Caco-2 (cell line): ENCODE measurements at regions not wholly inside any gene's neighbourhood (a gene's known extent, or its start where the extent isn't known, plus 50 kb on each side); places are given as distances from the start of the nearest gene placed in this dataset.
A peak's percentile ranks its signal among the peaks of the same experiment; 100 is the strongest.

ENCODE experiments used
- BruUV-seq: library from RNA; stranded (reverse); fragments of 400-500 nt; replicated peaks from 2 replicates; lab custom pipeline; 2021; lab: Mats Ljungman, UMichigan
- CTCF ChIA-PET: fragments of 300-600 bp; sonication (Branson Sonifier 250); formaldehyde crosslinking; loops from one replicate; lab custom pipeline; 2022; ENCODE audit warnings: antibody characterized with exemption; lab: Charles Lee
- POLR2A ChIA-PET: fragments of 300-600 bp; sonication (Branson Sonifier 250); formaldehyde crosslinking; loops from one replicate; lab custom pipeline; 2022; ENCODE audit warnings: antibody characterized with exemption; lab: Charles Lee
- DNase-seq, 2 experiments: peaks; one replicate each; pipeline versions ENCODE4 v3.0.0 to v3.0.0-alpha.2; 2020 to 2022
- H3K27me3 ChIP-seq: replicated peaks from 2 replicates; pipeline ENCODE4 v1.6.0; 2011; ENCODE audit warnings: low read length; ENCODE audit not compliant: control insufficient read depth, insufficient read depth
- H3K36me3 ChIP-seq: 2 replicates; pipeline ENCODE4 v1.5.1; 2011; ENCODE audit warnings: low read length; ENCODE audit not compliant: control insufficient read depth, insufficient read depth
- H3K4me1 ChIP-seq: fragments of 250-450 bp; sonication (Bioruptor Pico); 2 replicates; pipeline ENCODE4 v1.5.1; 2020; ENCODE audit warnings: mild to moderate bottlenecking
- H3K4me3 ChIP-seq: 2 replicates; pipeline ENCODE4 v1.5.1; 2011; ENCODE audit warnings: low read depth, mild to moderate bottlenecking, control low read depth, low read length
- H3K9me3 ChIP-seq: fragments of 250-450 bp; sonication (Bioruptor Pico); 2 replicates; pipeline ENCODE4 v1.5.1; 2020; ENCODE audit warnings: mild to moderate bottlenecking, moderate library complexity
- H3K27ac Mint-ChIP-seq: one replicate; pipeline ENCODE4 v1.8.0; 2022; ENCODE audit warnings: mixed read lengths; ENCODE audit not compliant: unreplicated experiment
- H3K27me3 Mint-ChIP-seq: one replicate; pipeline ENCODE4 v1.8.0; 2022; ENCODE audit warnings: mixed read lengths; ENCODE audit not compliant: insufficient read depth, unreplicated experiment
- H3K36me3 Mint-ChIP-seq: one replicate; pipeline ENCODE4 v1.8.0; 2022; ENCODE audit warnings: mild to moderate bottlenecking, mixed read lengths; ENCODE audit not compliant: insufficient read depth, unreplicated experiment
- H3K4me1 Mint-ChIP-seq: one replicate; pipeline ENCODE4 v1.8.0; 2022; ENCODE audit warnings: low read depth, mixed read lengths; ENCODE audit not compliant: unreplicated experiment
- H3K4me3 Mint-ChIP-seq: one replicate; pipeline ENCODE4 v1.8.0; 2022; ENCODE audit warnings: mild to moderate bottlenecking, moderate library complexity, mixed read lengths; ENCODE audit not compliant: unreplicated experiment
- H3K9me3 Mint-ChIP-seq: one replicate; pipeline ENCODE4 v1.8.0; 2022; ENCODE audit warnings: mixed read lengths; ENCODE audit not compliant: unreplicated experiment
- intact Hi-C: fragments of 100-400 bp; cut with micrococcal nuclease; formaldehyde crosslinking; loops from one replicate; pipeline ENCODE4 v1.10.0; 2022; ENCODE audit not compliant: unreplicated experiment
- TF ChIP-seq, protein P1 (sequence below), 2 experiments: fragments of 200-600 bp in 1 of 2; IDR thresholded peaks; 1 replicate in 1 of 2; 2 replicates in 1 of 2; pipeline versions ENCODE4 v1.5.1 to v1.8.0; 2011 to 2022; ENCODE audit warnings: antibody characterized with exemption in 1 of 2, control low read depth in 1 of 2, inconsistent platforms in 1 of 2, low read depth in 1 of 2, low read length in 1 of 2, mild to moderate bottlenecking in 1 of 2, moderate library complexity in 1 of 2; ENCODE audit not compliant: insufficient read depth in 1 of 2, severe bottlenecking in 1 of 2, unreplicated experiment in 1 of 2

DNA sequence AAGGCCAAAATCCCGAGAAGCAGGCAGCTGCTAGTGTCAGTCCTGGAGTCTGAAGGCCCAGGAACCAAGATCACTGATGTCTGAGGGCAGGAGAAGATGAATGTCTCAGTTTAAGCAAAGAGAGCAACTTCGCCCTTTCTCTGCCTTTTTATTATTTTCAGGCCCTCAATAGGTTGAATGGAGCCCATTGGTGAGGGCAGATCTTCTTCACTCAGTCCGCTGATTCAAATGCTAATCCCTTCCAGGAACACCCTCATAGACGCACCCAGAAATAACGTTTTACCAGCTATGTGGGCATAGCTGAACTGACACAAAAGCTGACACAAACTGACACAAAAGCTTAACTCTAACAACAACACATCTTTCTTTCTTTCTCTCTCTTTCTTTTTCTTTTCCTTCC, 78.0 kb upstream of the KCNJ3 start:
- Mint-ChIP-seq H3K9me3 (no peaks in the 10 kb centered on the region), H3K36me3 (no peaks in the 10 kb centered on the region), H3K27me3 (peaks cover 3% of the 10 kb centered on the region), H3K4me3 (no peak overlapping the region), H3K27ac (no peak overlapping the region), H3K4me1 (no peaks in the 10 kb centered on the region)
- BruUV-seq: no TSS peak
- TF ChIP-seq, protein P1, sequence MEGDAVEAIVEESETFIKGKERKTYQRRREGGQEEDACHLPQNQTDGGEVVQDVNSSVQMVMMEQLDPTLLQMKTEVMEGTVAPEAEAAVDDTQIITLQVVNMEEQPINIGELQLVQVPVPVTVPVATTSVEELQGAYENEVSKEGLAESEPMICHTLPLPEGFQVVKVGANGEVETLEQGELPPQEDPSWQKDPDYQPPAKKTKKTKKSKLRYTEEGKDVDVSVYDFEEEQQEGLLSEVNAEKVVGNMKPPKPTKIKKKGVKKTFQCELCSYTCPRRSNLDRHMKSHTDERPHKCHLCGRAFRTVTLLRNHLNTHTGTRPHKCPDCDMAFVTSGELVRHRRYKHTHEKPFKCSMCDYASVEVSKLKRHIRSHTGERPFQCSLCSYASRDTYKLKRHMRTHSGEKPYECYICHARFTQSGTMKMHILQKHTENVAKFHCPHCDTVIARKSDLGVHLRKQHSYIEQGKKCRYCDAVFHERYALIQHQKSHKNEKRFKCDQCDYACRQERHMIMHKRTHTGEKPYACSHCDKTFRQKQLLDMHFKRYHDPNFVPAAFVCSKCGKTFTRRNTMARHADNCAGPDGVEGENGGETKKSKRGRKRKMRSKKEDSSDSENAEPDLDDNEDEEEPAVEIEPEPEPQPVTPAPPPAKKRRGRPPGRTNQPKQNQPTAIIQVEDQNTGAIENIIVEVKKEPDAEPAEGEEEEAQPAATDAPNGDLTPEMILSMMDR (IDR thresholded peaks at IDR 0.05; ENCODE audit: insufficient read depth in 1 of 2, low read depth in 1 of 2, low read length in 1 of 2, severe bottlenecking in 1 of 2, unreplicated experiment in 1 of 2): no peak
- intact Hi-C loops: loop anchor here (5.0 kb wide), 1 partner anchor 67 kb away; no protein-coding TSS in a partner anchor
- CTCF ChIA-PET: no interaction called here
- H3K4me3 ChIP-seq: no peak overlapping the region
- no peaks in the 10 kb centered on the region for H3K9me3 ChIP-seq
- POLR2A ChIA-PET: no interaction called here
- no peaks in the 10 kb centered on the region for H3K4me1 ChIP-seq
- H3K36me3 ChIP-seq: no peaks in the 10 kb centered on the region
- no peak for DNase-seq
- H3K27me3 ChIP-seq: no peaks in the 10 kb centered on the region

- ChIA-PET POLR2A (no interaction called here), CTCF (interaction anchor here (1.2 to 1.6 kb wide), 2 partner anchors 185 to 687 kb away, joined by 6 to 9 read pairs; no protein-coding TSS in a partner anchor)
- Mint-ChIP-seq H3K9me3 (no peaks in the 10 kb centered on the region), H3K4me1 (no peaks in the 10 kb centered on the region), H3K27me3 (peaks cover 8% of the 10 kb centered on the region), H3K36me3 (no peaks in the 10 kb centered on the region), H3K27ac (no peak overlapping the region), H3K4me3 (no peak overlapping the region)
- H3K4me1 ChIP-seq: no peaks in the 10 kb centered on the region
- DNase-seq: peak in 1 of 2 experiments; percentile 46
- H3K36me3 ChIP-seq: no peaks in the 10 kb centered on the region
- H3K27me3 ChIP-seq: no peaks in the 10 kb centered on the region
- H3K4me3 ChIP-seq: no peak overlapping the region
- H3K9me3 ChIP-seq: no peaks in the 10 kb centered on the region
- intact Hi-C loops: loop anchor here (1.0 to 5.0 kb wide), 4 partner anchors 63 to 686 kb away; no protein-coding TSS in a partner anchor
- BruUV-seq: no TSS peak
- TF ChIP-seq, protein P1 (IDR thresholded peaks at IDR 0.05; ENCODE audit: insufficient read depth in 1 of 2, low read depth in 1 of 2, low read length in 1 of 2, severe bottlenecking in 1 of 2, unreplicated experiment in 1 of 2): peak; percentile 83 to 85
Measured at GRCh38 chr2:154623819-154624218, 74.7 kb upstream of the KCNJ3 start.

GRCh38 chr2:154637456-154637855, 61.0 kb upstream of the KCNJ3 start:
- no peaks in the 10 kb centered on the region for H3K9me3 Mint-ChIP-seq
- intact Hi-C loops: no loop called here
- H3K4me1 Mint-ChIP-seq: no peaks in the 10 kb centered on the region
- Histone ChIP-seq H3K9me3 (no peaks in the 10 kb centered on the region), H3K27me3 (no peaks in the 10 kb centered on the region), H3K4me1 (no peaks in the 10 kb centered on the region), H3K4me3 (no peak overlapping the region), H3K36me3 (no peaks in the 10 kb centered on the region)
- no peak overlapping the region for H3K27ac Mint-ChIP-seq
- DNase-seq: no peak
- BruUV-seq: no TSS peak
- TF ChIP-seq, protein P1 (IDR thresholded peaks at IDR 0.05; ENCODE audit: insufficient read depth in 1 of 2, low read depth in 1 of 2, low read length in 1 of 2, severe bottlenecking in 1 of 2, unreplicated experiment in 1 of 2): no peak
- peaks cover 16% of the 10 kb centered on the region for H3K27me3 Mint-ChIP-seq
- ChIA-PET POLR2A (no interaction called here), CTCF (no interaction called here)
- no peak overlapping the region for H3K4me3 Mint-ChIP-seq
- H3K36me3 Mint-ChIP-seq: no peaks in the 10 kb centered on the region
